Heart left ventricle (tissue), 13 donors: ENCODE measurements at regions not wholly inside any gene's neighbourhood (a gene's known extent, or its start where the extent isn't known, plus 50 kb on each side); places are given as distances from the start of the nearest gene placed in this dataset.
"Not testable (repeated sequence)": the region's sequence is repeated elsewhere in the genome, so short reads cannot be mapped to it uniquely, and the experiment has no call there.

ENCODE experiments used
- POLR2A ChIP-seq, 2 donors: fragments of 450-650 bp; IDR thresholded peaks; one replicate each; pipeline ENCODE4 v1.6.1; 2017; ENCODE audit warnings: antibody characterized with exemption in 2 of 2, mild to moderate bottlenecking in 2 of 2, moderate library complexity in 2 of 2
- TF ChIP-seq, protein P1 (sequence below), 12 donors: fragments of 200-600 bp; sonication (generic) in 4 of 12; IDR thresholded peaks; one replicate each; pipeline versions ENCODE4 v1.5.0 to v1.8.0; 2018 to 2022; ENCODE audit warnings: antibody characterized with exemption in 12 of 12, mild to moderate bottlenecking in 5 of 12
- donor health status: ischemic (EF 13 %, LVEDD 7.1; RV severe dilation, severe dysfunction).
- donor health status: DM: no; HTN: yes; CAD: no.
- donor health status: DM: no; HTN: no; CAD: no.
- donor health status: ischemic (EF 25% LVEDD 6.9; RV normal size, moderate dysfunction).
- donor health status: ischemic (EF 25% LVEDD 5.7; RV mildly dilated, moderate dysfunction).
- donor health status: ischemic (EF 35%, LVEDD 5.7; RV mildly dilated, moderate dysfunction).
- donor health status: nonischemic (EF 11% LVEDD 7.7; RV severe dilation, severe dysfunction).
- donor health status: DM: yes; HTN: yes; CAD: no.
- donor health status: PGD.
- donor health status: ischemic (EF 29% LVEDD 5.4; RV normal size, mild dysfunction).
- donor health status: nonischemic (EF 23%, LVEDD 6.1; RV moderate dilation, normal function).

DNA sequence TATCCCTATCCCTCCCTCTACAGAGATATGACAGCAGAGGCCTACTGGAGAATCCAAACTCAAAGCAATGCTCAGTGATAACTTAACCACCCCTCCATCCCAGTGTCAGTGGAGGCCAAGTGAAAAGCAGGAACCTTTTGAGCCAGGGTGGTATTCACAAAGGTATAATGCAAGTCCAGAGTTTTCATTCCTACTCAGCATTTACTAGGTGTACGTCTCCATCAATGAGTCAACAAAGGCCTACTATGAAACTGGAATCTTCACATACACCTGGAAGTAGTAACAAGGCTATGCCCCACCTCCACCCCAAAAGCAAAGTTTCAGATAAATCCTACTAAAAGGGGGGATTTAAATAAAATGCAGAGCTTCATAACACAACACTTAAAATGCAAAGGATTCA lies 4761.7 kb upstream of the OR11H1 start:
- TF ChIP-seq, protein P1, sequence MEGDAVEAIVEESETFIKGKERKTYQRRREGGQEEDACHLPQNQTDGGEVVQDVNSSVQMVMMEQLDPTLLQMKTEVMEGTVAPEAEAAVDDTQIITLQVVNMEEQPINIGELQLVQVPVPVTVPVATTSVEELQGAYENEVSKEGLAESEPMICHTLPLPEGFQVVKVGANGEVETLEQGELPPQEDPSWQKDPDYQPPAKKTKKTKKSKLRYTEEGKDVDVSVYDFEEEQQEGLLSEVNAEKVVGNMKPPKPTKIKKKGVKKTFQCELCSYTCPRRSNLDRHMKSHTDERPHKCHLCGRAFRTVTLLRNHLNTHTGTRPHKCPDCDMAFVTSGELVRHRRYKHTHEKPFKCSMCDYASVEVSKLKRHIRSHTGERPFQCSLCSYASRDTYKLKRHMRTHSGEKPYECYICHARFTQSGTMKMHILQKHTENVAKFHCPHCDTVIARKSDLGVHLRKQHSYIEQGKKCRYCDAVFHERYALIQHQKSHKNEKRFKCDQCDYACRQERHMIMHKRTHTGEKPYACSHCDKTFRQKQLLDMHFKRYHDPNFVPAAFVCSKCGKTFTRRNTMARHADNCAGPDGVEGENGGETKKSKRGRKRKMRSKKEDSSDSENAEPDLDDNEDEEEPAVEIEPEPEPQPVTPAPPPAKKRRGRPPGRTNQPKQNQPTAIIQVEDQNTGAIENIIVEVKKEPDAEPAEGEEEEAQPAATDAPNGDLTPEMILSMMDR (IDR thresholded peaks at IDR 0.05), result not testable (repeated sequence)
- not testable (repeated sequence) for TF ChIP-seq POLR2A (IDR thresholded peaks at IDR 0.05)
